SK-N-SH (cell line): ENCODE measurements at regions not wholly inside any gene's neighbourhood (a gene's known extent, or its start where the extent isn't known, plus 50 kb on each side); places are given as distances from the start of the nearest gene placed in this dataset.

ENCODE experiments used
- CTCF ChIA-PET: fragments of 300-600, 350-600 bp; formaldehyde crosslinking; extraction: SDS; loops from one replicate; lab custom pipeline; 2021; lab: Yijun Ruan, JAX
- POLR2A ChIA-PET: fragments of 350-600 bp; sonication (Branson Sonifier 250); formaldehyde crosslinking; extraction: SDS; loops from one replicate; lab custom pipeline; 2020; ENCODE audit warnings: antibody characterized with exemption, inconsistent platforms; lab: Yijun Ruan, JAX
- DNase-seq: peaks from one replicate; pipeline ENCODE4 v3.0.0; 2012
- H2AFZ ChIP-seq: fragments of 200-600 bp; sonication (generic); 2 replicates; pipeline ENCODE4 v1.8.1; 2016; ENCODE audit warnings: antibody characterized with exemption, mild to moderate bottlenecking, low read depth
- H3F3A ChIP-seq: fragments of 200-600 bp; sonication (generic); replicated peaks from 2 replicates; pipeline ENCODE3; 2016; ENCODE audit warnings: antibody characterized with exemption, mild to moderate bottlenecking; ENCODE audit not compliant: insufficient read depth
- H3K27ac ChIP-seq, 2 experiments: fragments of 200-500 bp in 1 of 2; fragments of 200-600 bp in 1 of 2; sonication (Bioruptor generic) in 1 of 2; sonication (generic), shearing (Covaris generic) in 1 of 2; 2 replicates each; pipeline versions ENCODE4 v1.5.1 to v1.6.1; 2014 to 2016; ENCODE audit warnings: low read depth in 2 of 2, inconsistent platforms in 1 of 2, low read length in 1 of 2, mild to moderate bottlenecking in 1 of 2, mixed read lengths in 1 of 2
- H3K27me3 ChIP-seq: fragments of 200-600 bp; sonication (generic), shearing (Covaris generic); 2 replicates; pipeline ENCODE4 v1.6.1; 2016; ENCODE audit warnings: mixed run types; ENCODE audit not compliant: insufficient read depth
- H3K36me3 ChIP-seq, 2 experiments: fragments of 200-500 bp in 1 of 2; fragments of 200-600 bp in 1 of 2; sonication (Bioruptor generic) in 1 of 2; sonication (generic) in 1 of 2; replicated peaks in 1 of 2; 2 replicates each; pipeline versions ENCODE3 to v1.5.1; 2014 to 2016; ENCODE audit warnings: low read length in 1 of 2, mild to moderate bottlenecking in 1 of 2; ENCODE audit not compliant: insufficient read depth in 2 of 2, control insufficient read depth in 1 of 2
- H3K4me1 ChIP-seq, 2 experiments: fragments of 200-500 bp in 1 of 2; fragments of 200-600 bp in 1 of 2; sonication (Bioruptor generic) in 1 of 2; sonication (generic), shearing (Covaris generic) in 1 of 2; 2 replicates each; pipeline versions ENCODE4 v1.5.1 to v1.6.1; 2014 to 2016; ENCODE audit warnings: low read depth in 1 of 2, low read length in 1 of 2, mixed run types in 1 of 2; ENCODE audit not compliant: insufficient read depth in 2 of 2, control insufficient read depth in 1 of 2
- H3K4me2 ChIP-seq: fragments of 200-600 bp; sonication (generic), shearing (Covaris generic); 2 replicates; pipeline ENCODE4 v1.6.1; 2017; ENCODE audit warnings: mixed run types
- H3K4me3 ChIP-seq, 2 experiments: fragments of 200-500 bp in 1 of 2; fragments of 200-600 bp in 1 of 2; sonication (Bioruptor generic) in 1 of 2; sonication (generic), shearing (Covaris generic) in 1 of 2; 2 replicates each; pipeline versions ENCODE4 v1.5.1 to v1.8.1; 2014 to 2016; ENCODE audit warnings: low read depth in 2 of 2, inconsistent platforms in 1 of 2, low read length in 1 of 2, mild to moderate bottlenecking in 1 of 2, mixed read lengths in 1 of 2, moderate library complexity in 1 of 2
- H3K79me2 ChIP-seq: fragments of 200-600 bp; sonication (generic); 2 replicates; pipeline ENCODE4 v1.8.1; 2017; ENCODE audit warnings: mild to moderate bottlenecking; ENCODE audit not compliant: insufficient read depth
- H3K9ac ChIP-seq: fragments of 200-600 bp; sonication (generic); 2 replicates; pipeline ENCODE4 v1.6.1; 2017; ENCODE audit warnings: mixed run types
- H3K9me2 ChIP-seq: fragments of 200-600 bp; sonication (generic); 2 replicates; pipeline ENCODE4 v1.6.1; 2017; ENCODE audit warnings: mixed run types
- H3K9me3 ChIP-seq: fragments of 200-600 bp; sonication (generic); 2 replicates; pipeline ENCODE4 v1.6.1; 2017; ENCODE audit warnings: mixed run types, mild to moderate bottlenecking, moderate library complexity
- H4K20me1 ChIP-seq: fragments of 200-600 bp; sonication (generic); 2 replicates; pipeline ENCODE4 v1.6.1; 2017; ENCODE audit warnings: mild to moderate bottlenecking, mixed run types; ENCODE audit not compliant: insufficient read depth
- ELF1 ChIP-seq: IDR thresholded peaks from 2 replicates; pipeline ENCODE4 v1.4.0; 2012
- FOXM1 ChIP-seq: IDR thresholded peaks from 2 replicates; pipeline ENCODE4 v1.4.0; 2012; ENCODE audit warnings: low read depth, mild to moderate bottlenecking
- GABPA ChIP-seq: IDR thresholded peaks from 2 replicates; pipeline ENCODE4 v1.4.0; 2012; ENCODE audit warnings: low read depth, mild to moderate bottlenecking
- GATA2 ChIP-seq: sonication (generic); formaldehyde crosslinking; IDR thresholded peaks from 2 replicates; pipeline ENCODE4 v1.5.0; 2020; ENCODE audit warnings: mild to moderate bottlenecking, missing genetic modification reagents
- MAX ChIP-seq: IDR thresholded peaks from 2 replicates; pipeline ENCODE4 v1.4.0; 2012; ENCODE audit warnings: low read depth
- MXI1 ChIP-seq: IDR thresholded peaks from 2 replicates; pipeline ENCODE4 v1.6.1; 2012; ENCODE audit warnings: mild to moderate bottlenecking, low read depth, low read length, improper control_type of control experiment
- NFIC ChIP-seq: IDR thresholded peaks from 2 replicates; pipeline ENCODE4 v1.4.0; 2012; ENCODE audit warnings: borderline replicate concordance
- NRF1 ChIP-seq: IDR thresholded peaks from 2 replicates; pipeline ENCODE4 v1.6.1; 2012; ENCODE audit warnings: low read depth, mild to moderate bottlenecking, low read length
- POLR2AphosphoS5 ChIP-seq: IDR thresholded peaks from 2 replicates; pipeline ENCODE4 v1.6.1; 2012; ENCODE audit warnings: low read depth, low read length
- RAD21 ChIP-seq: IDR thresholded peaks from 2 replicates; pipeline ENCODE4 v1.6.1; 2012; ENCODE audit warnings: mild to moderate bottlenecking, low read length
- RCOR1 ChIP-seq: fragments of 150-350 bp; IDR thresholded peaks from 2 replicates; pipeline ENCODE4 v1.6.1; 2017; ENCODE audit warnings: antibody characterized with exemption, low read length
- SMC3 ChIP-seq: IDR thresholded peaks from 2 replicates; pipeline ENCODE4 v1.6.1; 2012; ENCODE audit warnings: low read depth, low read length, improper control_type of control experiment
- TAF1 ChIP-seq: IDR thresholded peaks from 2 replicates; pipeline ENCODE4 v1.6.1; 2012; ENCODE audit warnings: low read depth, mild to moderate bottlenecking, low read length, moderate library complexity, borderline replicate concordance
- TEAD4 ChIP-seq: IDR thresholded peaks from 2 replicates; pipeline ENCODE4 v1.4.0; 2012; ENCODE audit warnings: mild to moderate bottlenecking, borderline replicate concordance; ENCODE audit not compliant: insufficient read depth
- YY1 ChIP-seq: IDR thresholded peaks from 2 replicates; pipeline ENCODE4 v1.4.0; 2012; ENCODE audit warnings: low read depth, mild to moderate bottlenecking
- ZBTB33 ChIP-seq: IDR thresholded peaks from 2 replicates; pipeline ENCODE4 v1.4.0; 2012; ENCODE audit warnings: low read depth, borderline replicate concordance
- WGBS: methylation state at CpG from one replicate; pipeline ENCODE4 v1.1.6; 2017; ENCODE audit warnings: low lambda C conversion rate; 5-methylcytosine and 5-hydroxymethylcytosine counted together

GRCh38 chr3:194275721-194276120 lies 75.4 kb downstream of the CPN2 start:
- CTCF ChIA-PET: interaction anchor here (0.9 to 3.4 kb wide), 3 partner anchors 11 to 40 kb away, joined by 3 to 12 read pairs (median 8); no protein-coding TSS in a partner anchor

GRCh38 chr3:194276768-194277103 lies 74.4 kb downstream of the CPN2 start:
- POLR2A ChIA-PET: interaction anchor here (0.9 kb wide), 1 partner anchor 10 kb away, joined by 3 read pairs; no protein-coding TSS in a partner anchor
- H3F3A ChIP-seq: peaks cover 18% of the 10 kb centered on the region
- H3K4me2 ChIP-seq: no peak overlapping the region
- no peak overlapping the region for H3K9ac ChIP-seq
- H3K27ac ChIP-seq: no peak overlapping the region; a peak in 1 of 4 replicates
- no peaks in the 10 kb centered on the region for H3K36me3 ChIP-seq
- TF ChIP-seq MAX (no peak), TAF1 (no peak), GATA2 (no peak), NRF1 (no peak)
- H4K20me1 ChIP-seq: no peaks in the 10 kb centered on the region
- peaks cover 5% of the 10 kb centered on the region; the same call in 1 of the 2 replicates for H3K27me3 ChIP-seq
- H2AFZ ChIP-seq: no peak overlapping the region
- DNase-seq: no peak
- no peaks in the 10 kb centered on the region for H3K9me2 ChIP-seq
- 93% methylated on average over 4 of the region's 4 CpGs for WGBS
- H3K4me3 ChIP-seq: no peak overlapping the region
- no peaks in the 10 kb centered on the region for H3K79me2 ChIP-seq
- no peaks in the 10 kb centered on the region for H3K9me3 ChIP-seq
- CTCF ChIA-PET: interaction anchor here (0.6 to 3.4 kb wide), 3 partner anchors 10 to 57 kb away, joined by 3 to 12 read pairs (median 4); no protein-coding TSS in a partner anchor
- H3K4me1 ChIP-seq: peaks cover 0 to 61% of the 10 kb centered on the region in 2 experiments; a peak in 2 of 4 replicates

More at GRCh38 chr3:194275721-194276120, 75.4 kb downstream of the CPN2 start:
- no peaks in the 10 kb centered on the region for H4K20me1 ChIP-seq
- 92% methylated on average over 7 of the region's 8 CpGs for WGBS
- H3K36me3 ChIP-seq: no peaks in the 10 kb centered on the region
- no peak overlapping the region for H3K4me2 ChIP-seq
- H3K9me3 ChIP-seq: no peaks in the 10 kb centered on the region
- no peaks in the 10 kb centered on the region for H3K79me2 ChIP-seq
- H3K27me3 ChIP-seq: peaks cover 5% of the 10 kb centered on the region; the same call in 1 of the 2 replicates
- H3K9ac ChIP-seq: no peak overlapping the region
- TF ChIP-seq ELF1: no peak
- no peak for TF ChIP-seq ZBTB33
- no peak for TF ChIP-seq MXI1
- TF ChIP-seq TAF1: no peak
- TF ChIP-seq NFIC: no peak
- TF ChIP-seq RCOR1: no peak
- no peak for TF ChIP-seq FOXM1
- TF ChIP-seq POLR2AphosphoS5: no peak
- TF ChIP-seq TEAD4: no peak
- TF ChIP-seq RAD21: no peak
- no peak for TF ChIP-seq GABPA
- TF ChIP-seq YY1: no peak
- TF ChIP-seq SMC3: no peak
- H3K4me3 ChIP-seq: no peak overlapping the region
- H3K4me1 ChIP-seq: peaks cover 5 to 69% of the 10 kb centered on the region in 2 experiments; a peak in 3 of 4 replicates
- peak overlapping the region in 1 of 2 experiments; percentile 6; a peak in 1 of 4 replicates for H3K27ac ChIP-seq
- no peaks in the 10 kb centered on the region for H3K9me2 ChIP-seq
- POLR2A ChIA-PET: no interaction called here
- H3F3A ChIP-seq: peaks cover 18% of the 10 kb centered on the region
- H2AFZ ChIP-seq: no peak overlapping the region
- no peak for DNase-seq
